ENCODE measurements at regions not wholly inside any gene's neighbourhood (a gene's known extent, or its start where the extent isn't known, plus 50 kb on each side); places are given as distances from the start of the nearest gene placed in this dataset.
"Not testable (repeated sequence)": the region's sequence is repeated elsewhere in the genome, so short reads cannot be mapped to it uniquely, and the experiment has no call there.

DNA sequence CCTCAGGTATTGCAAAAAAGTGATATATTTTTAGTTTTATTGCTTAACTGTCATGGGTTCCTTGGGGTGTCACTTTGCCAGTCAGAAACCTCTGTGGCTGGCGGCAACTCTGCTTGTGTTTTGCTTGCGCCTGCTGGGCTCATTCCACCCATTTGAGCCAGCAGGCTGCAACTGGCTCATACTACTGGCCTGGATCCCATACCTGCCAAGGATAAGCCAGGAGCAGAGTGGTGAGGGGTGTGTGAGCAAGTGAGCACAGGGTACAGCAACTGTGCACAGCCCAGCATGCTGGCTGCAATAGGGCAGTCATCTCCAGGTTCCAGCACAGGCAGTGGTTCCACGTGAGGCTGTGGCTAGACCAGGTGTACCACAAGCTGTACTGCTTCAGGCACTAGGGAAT, 687.5 kb downstream of the NYAP2 start (continued):
- no peak for TF ChIP-seq RBAK (tag by site-specific recombination; IDR thresholded peaks at IDR 0.05)
- TF ChIP-seq KLF16 (tag by site-specific recombination; IDR thresholded peaks at IDR 0.05), result no peak

DNA sequence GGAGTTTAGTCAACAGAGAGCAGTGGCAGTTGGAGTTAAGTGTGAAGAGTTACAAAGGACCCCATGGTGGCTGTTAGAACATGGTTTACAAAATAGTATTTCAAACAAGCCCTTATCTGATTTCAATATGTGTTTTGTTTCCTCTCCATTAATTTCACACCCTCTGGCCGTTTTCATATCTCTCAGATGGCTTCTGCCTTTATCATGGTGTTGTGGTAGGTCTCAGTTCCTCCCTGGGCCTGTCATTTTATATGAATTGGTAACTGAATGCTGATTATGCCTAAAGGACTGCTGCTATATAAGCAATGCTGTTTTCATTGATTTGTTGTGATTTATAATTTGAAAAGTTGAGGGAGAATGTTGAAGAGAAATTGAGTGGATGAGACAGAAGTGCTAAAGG, 686.7 kb downstream of the NYAP2 start:
- Histone ChIP-seq H3K4me1 (ENCODE audit: control insufficient read depth, insufficient read depth, low read length) (no peaks in the 10 kb centered on the region), H3K4me3 (ENCODE audit: low read depth, low read length) (no peak overlapping the region), H3K36me3 (ENCODE audit: control insufficient read depth in 2 of 2, insufficient read depth in 1 of 2, low read length in 2 of 2) (no peaks in the 10 kb centered on the region), H3K9me3 (ENCODE audit: control insufficient read depth, insufficient read depth, low read depth, low read length) (no peaks in the 10 kb centered on the region), H3K27ac (ENCODE audit: extremely low read depth, low read depth, low read length) (no peak overlapping the region)
- CTCF ChIA-PET, result no interaction called here
- POLR2A ChIA-PET, result no interaction called here
- TF ChIP-seq ZNF138 (tag by site-specific recombination; IDR thresholded peaks at IDR 0.05; ENCODE audit: borderline replicate concordance) (no peak), ZNF274 (IDR thresholded peaks at IDR 0.05; ENCODE audit: low read length) (no peak), ZNF274 (tag by site-specific recombination; IDR thresholded peaks at IDR 0.05; ENCODE audit: borderline replicate concordance) (no peak), ZBTB8A (tag by site-specific recombination; IDR thresholded peaks at IDR 0.05) (no peak), BCL11B (tag by site-specific recombination; IDR thresholded peaks at IDR 0.05; ENCODE audit: low read depth) (no peak)
- TF ChIP-seq, protein P1, sequence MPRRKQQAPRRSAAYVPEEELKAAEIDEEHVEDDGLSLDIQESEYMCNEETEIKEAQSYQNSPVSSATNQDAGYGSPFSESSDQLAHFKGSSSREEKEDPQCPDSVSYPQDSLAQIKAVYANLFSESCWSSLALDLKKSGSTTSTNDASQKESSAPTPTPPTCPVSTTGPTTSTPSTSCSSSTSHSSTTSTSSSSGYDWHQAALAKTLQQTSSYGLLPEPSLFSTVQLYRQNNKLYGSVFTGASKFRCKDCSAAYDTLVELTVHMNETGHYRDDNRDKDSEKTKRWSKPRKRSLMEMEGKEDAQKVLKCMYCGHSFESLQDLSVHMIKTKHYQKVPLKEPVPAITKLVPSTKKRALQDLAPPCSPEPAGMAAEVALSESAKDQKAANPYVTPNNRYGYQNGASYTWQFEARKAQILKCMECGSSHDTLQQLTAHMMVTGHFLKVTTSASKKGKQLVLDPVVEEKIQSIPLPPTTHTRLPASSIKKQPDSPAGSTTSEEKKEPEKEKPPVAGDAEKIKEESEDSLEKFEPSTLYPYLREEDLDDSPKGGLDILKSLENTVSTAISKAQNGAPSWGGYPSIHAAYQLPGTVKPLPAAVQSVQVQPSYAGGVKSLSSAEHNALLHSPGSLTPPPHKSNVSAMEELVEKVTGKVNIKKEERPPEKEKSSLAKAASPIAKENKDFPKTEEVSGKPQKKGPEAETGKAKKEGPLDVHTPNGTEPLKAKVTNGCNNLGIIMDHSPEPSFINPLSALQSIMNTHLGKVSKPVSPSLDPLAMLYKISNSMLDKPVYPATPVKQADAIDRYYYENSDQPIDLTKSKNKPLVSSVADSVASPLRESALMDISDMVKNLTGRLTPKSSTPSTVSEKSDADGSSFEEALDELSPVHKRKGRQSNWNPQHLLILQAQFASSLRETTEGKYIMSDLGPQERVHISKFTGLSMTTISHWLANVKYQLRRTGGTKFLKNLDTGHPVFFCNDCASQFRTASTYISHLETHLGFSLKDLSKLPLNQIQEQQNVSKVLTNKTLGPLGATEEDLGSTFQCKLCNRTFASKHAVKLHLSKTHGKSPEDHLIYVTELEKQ (tag by site-specific recombination; IDR thresholded peaks at IDR 0.05; ENCODE audit: borderline replicate concordance), result no peak

DNA sequence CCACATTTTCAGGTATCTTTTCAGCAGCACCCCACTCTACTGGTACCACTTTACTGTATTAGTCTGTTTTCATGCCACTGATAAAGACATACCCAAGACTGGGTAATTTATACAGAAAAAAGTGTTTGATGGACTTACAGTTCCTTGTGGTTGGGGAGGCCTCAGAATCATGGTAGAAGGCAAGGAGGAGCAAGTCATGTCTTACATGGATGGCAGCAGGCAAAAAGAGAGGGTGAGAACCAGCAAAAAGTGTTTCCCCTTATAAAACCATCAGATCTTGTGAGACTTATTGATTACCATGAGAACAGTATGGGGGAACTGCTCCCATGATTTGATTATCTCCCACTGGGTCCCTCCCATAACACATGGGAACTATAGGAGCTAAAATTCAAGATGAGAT, 685.9 kb downstream of the NYAP2 start:
- H3K4me1 ChIP-seq (ENCODE audit: control insufficient read depth, insufficient read depth, low read length); CTCF ChIA-PET; H3K4me3 ChIP-seq (ENCODE audit: low read depth, low read length); H3K27ac ChIP-seq (ENCODE audit: extremely low read depth, low read depth, low read length); H3K9me3 ChIP-seq (ENCODE audit: control insufficient read depth, insufficient read depth, low read depth, low read length); H3K36me3 ChIP-seq (ENCODE audit: control insufficient read depth in 2 of 2, insufficient read depth in 1 of 2, low read length in 2 of 2); POLR2A ChIA-PET: not testable (repeated sequence)
- peak; percentile 18 for TF ChIP-seq SETDB1 (IDR thresholded peaks at IDR 0.05; ENCODE audit: insufficient read length, low read length)

DNA sequence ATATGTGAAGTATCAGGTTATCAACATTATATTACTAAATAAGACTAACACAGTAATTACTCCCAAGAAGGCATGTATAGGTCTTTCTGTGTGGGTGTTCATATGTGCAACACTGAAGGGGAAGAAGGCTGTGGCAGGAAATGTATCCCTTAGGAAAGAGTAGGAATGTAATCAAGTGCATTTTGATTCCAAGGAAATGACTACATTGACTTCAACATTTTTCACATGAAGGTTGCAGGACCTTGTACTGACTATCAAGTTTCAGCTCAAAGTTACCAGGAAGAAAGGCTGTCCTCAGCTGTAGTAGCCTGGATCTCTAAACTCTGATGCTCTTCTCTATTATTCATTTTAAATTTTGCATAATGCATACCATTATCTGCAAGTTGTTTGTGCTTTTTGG, 680.8 kb downstream of the NYAP2 start:
- POLR2A ChIA-PET, result no interaction called here
- CTCF ChIA-PET, result interaction anchor here (0.6 kb wide), 1 partner anchor 345 kb away, joined by 4 read pairs; no protein-coding TSS in a partner anchor
- Histone ChIP-seq H3K9me3 (ENCODE audit: control insufficient read depth, insufficient read depth, low read depth, low read length) (no peaks in the 10 kb centered on the region), H3K36me3 (ENCODE audit: control insufficient read depth in 2 of 2, insufficient read depth in 1 of 2, low read length in 2 of 2) (no peaks in the 10 kb centered on the region), H3K4me3 (ENCODE audit: low read depth, low read length) (no peak overlapping the region), H3K4me1 (ENCODE audit: control insufficient read depth, insufficient read depth, low read length) (no peaks in the 10 kb centered on the region), H3K27ac (ENCODE audit: extremely low read depth, low read depth, low read length) (no peak overlapping the region)
- no peak for TF ChIP-seq TCF7L2 (IDR thresholded peaks at IDR 0.05; ENCODE audit: borderline replicate concordance, low read depth, low read length)
- TF ChIP-seq ZNF335 (tag by site-specific recombination; conservative IDR thresholded peaks at IDR 0.05), result no peak
- TF ChIP-seq ZSCAN30 (tag by site-specific recombination; IDR thresholded peaks at IDR 0.05), result no peak
- TF ChIP-seq SETDB1 (IDR thresholded peaks at IDR 0.05; ENCODE audit: insufficient read length, low read length), result no peak
- no peak for TF ChIP-seq ZNF266 (tag by site-specific recombination; IDR thresholded peaks at IDR 0.05; ENCODE audit: low read depth)
- no peak for TF ChIP-seq ZNF341 (tag by site-specific recombination; IDR thresholded peaks at IDR 0.05; ENCODE audit: low read depth)
- TF ChIP-seq ZNF521 (tag by site-specific recombination; IDR thresholded peaks at IDR 0.05), result no peak
- TF ChIP-seq ZNF707 (tag by site-specific recombination; IDR thresholded peaks at IDR 0.05), result no peak
- TF ChIP-seq ZBTB8A (tag by site-specific recombination; IDR thresholded peaks at IDR 0.05), result no peak
- TF ChIP-seq ZBTB7A (tag by site-specific recombination; IDR thresholded peaks at IDR 0.05; ENCODE audit: low read depth), result no peak
- TF ChIP-seq ZNF596 (tag by site-specific recombination; IDR thresholded peaks at IDR 0.05), result no peak
- TF ChIP-seq, protein P2, sequence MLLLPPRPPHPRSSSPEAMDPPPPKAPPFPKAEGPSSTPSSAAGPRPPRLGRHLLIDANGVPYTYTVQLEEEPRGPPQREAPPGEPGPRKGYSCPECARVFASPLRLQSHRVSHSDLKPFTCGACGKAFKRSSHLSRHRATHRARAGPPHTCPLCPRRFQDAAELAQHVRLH (tag by site-specific recombination; IDR thresholded peaks at IDR 0.05), result no peak
- TF ChIP-seq ZNF600 (tag by site-specific recombination; IDR thresholded peaks at IDR 0.05), result no peak
- no peak for TF ChIP-seq ZNF585B (tag by site-specific recombination; IDR thresholded peaks at IDR 0.05)
- no peak for TF ChIP-seq ZNF114 (tag by site-specific recombination; IDR thresholded peaks at IDR 0.05)
- TF ChIP-seq ZNF37A (tag by site-specific recombination; IDR thresholded peaks at IDR 0.05), result no peak
- TF ChIP-seq BCL11B (tag by site-specific recombination; IDR thresholded peaks at IDR 0.05; ENCODE audit: low read depth), result no peak
